ENCODE measurements at regions not wholly inside any gene's neighbourhood (a gene's known extent, or its start where the extent isn't known, plus 50 kb on each side); places are given as distances from the start of the nearest gene placed in this dataset.
A peak's percentile ranks its signal among the peaks of the same experiment; 100 is the strongest.
"Not testable (repeated sequence)": the region's sequence is repeated elsewhere in the genome, so short reads cannot be mapped to it uniquely, and the experiment has no call there.

DNA sequence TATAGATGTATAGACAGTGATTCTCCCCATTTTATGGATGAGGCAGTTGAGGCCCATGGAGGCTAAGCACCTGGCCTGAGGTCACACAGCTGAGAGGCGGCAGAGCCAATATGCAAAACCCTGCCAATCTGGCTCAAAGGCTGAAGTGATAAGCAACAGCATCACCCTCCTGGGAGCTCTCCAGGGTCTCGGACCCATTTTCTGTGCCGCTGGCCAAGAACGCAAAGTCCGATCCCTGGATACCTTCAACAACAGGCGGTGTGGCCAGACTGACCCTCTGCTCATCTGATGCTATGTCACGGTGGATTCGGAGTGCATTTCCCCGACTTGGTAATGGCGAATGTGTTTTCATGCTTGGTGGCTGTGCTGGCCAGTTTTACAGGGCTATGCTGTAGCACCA, 595.0 kb downstream of the TBC1D22A start:
- intact Hi-C loops (cut with DNase I), result no loop called here
- peak; percentile 66 for DNase-seq (ENCODE audit: low spot score)

DNA sequence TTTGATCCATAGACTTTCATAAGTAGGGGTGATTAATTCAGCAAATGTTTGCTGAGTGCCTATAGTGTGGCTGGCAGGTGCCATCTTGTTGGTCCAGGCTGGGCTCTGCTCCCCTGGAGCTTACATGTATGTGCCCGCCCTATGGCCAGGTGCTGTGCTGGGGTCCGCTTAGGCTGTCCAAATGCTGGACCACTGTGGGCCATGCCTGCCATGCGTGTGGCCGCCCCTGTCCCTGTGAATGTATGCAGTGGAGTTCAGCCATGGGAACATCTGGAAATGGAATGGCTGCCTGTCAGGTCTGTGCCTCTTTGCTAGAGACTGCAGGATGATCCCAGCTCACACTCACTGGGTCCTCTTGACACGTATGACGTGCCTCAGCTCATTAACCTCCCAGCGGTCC, 594.6 kb downstream of the TBC1D22A start:
- intact Hi-C loops (cut with DNase I), result no loop called here
- peak; percentile 50 for DNase-seq (ENCODE audit: low spot score)

GRCh38 chr22:47356511-47357011, 594.1 kb downstream of the TBC1D22A start:
- peak; percentile 63 for DNase-seq (ENCODE audit: low spot score)
- intact Hi-C loops (cut with DNase I), result no loop called here

DNA sequence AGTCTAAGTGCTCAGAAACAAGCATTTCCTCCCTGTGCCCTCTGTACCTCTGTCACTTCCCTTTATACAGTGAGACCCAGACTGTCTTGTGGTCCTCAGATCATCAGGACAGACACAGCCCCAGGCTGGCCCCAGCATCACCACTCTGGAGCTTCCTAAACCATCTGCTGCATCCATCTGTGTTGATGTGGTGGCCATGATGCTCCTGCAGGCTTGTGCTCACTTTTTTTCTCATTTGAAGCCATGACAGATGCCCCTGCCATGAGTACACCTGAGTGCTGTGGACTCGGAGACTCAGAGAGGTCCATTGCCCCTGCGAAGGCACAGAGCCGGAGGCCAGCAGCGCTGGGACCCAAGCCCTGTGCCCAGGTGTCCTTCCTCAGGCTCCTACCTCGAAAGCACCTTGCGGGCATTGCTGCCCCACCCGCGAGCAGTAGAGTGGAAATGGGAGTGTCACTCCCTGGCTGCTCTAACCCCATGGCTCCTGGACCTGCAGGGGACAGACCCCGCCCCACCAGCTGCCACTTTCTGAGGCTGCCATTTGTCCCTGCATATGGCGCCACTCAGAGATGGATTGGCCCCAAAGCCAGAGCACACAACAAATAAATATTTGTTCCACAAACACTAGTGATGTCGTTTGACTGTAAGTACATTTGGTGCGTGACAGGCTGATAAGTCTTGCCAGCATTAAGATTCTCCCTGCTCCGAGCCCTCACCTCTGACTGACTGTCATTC, 593.5 kb downstream of the TBC1D22A start:
- peak; percentile 37 for DNase-seq (ENCODE audit: low spot score)
- intact Hi-C loops (cut with DNase I), result no loop called here

GRCh38 chr22:47355388-47355725, 592.9 kb downstream of the TBC1D22A start:
- peak; percentile 56 for DNase-seq (ENCODE audit: low spot score)
- intact Hi-C loops (cut with DNase I), result no loop called here

- DNase-seq (ENCODE audit: low spot score), result no peak
- intact Hi-C loops (cut with DNase I), result no loop called here
Measured at GRCh38 chr22:47354668-47355387, 592.4 kb downstream of the TBC1D22A start.

DNA sequence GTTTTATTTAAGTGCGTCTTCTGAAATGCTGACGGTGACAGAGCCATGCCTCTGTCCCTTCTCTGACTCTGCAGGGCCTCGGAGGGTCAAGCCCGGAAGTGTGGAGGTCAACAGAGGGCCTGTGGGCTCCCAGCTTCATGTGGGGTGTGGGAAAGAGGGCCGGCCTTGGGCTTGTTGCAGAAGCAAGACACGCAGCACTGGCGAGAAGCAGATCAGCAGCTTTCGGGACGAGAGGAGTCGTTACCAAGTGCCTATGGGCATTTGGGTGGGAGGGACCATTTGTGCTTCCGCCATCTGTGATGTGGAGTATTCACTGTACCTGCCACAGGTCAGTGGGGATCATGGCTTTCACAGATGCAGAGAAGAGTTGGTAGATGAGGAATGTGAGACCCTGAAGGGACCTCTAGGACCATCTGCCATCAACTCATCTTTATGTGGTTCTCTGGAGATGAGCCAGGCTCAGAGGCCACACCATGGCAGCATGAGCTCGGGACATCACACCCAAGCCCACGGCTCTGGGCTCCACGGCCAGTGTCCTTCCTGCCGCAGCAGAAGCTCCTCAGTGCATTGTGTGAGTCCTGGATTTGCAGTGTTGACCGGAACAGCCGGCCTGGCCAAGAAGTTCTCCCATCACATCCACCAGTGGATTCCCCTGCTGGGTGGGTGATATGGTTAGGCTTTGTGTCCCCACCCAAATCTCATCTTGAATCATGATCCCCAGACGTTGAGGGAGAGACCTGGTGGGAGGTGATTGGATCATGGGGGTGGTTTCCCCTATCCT, 590.7 kb downstream of the TBC1D22A start:
- DNase-seq (ENCODE audit: low spot score), result peak; percentile 55

DNA sequence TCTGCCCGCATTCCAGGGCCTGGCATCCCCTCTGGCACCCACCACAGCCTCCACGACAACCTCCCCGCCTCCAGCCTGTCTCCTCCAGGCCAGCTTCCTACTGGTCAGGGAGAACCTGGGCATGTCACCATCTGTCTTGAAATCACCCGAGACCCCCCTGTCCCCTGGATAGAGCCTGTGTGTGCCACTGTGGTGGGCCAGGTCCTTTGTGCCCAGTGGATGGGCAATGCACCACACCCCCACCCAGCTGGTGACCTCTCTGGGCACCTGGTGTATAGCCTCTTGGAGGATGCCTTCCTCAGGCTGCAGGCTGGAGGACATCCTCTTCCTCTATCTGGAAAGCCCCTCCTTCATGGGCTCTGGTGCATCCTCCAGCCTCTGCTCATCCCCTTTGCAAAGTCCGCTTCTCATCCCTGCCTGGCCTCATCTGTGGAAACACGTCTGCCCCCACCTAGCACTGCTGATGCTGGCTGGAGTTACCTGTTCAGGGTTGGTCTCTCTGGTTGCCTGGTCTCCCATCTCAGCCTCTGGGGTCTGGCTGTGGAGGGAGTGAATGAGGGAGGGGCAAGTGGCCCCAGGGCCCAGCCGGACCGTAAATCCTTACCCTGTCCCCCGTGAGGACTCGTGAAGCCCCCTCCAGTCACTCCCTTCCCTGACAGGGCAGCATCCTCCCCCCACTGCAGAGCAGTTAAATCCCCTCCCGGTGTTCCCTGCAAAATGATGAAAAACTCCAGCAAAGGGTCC, 589.6 kb downstream of the TBC1D22A start:
- intact Hi-C loops (cut with DNase I), result no loop called here
- peak; percentile 35 for DNase-seq (ENCODE audit: low spot score)

More for the DNA sequence above, 590.7 kb downstream of the TBC1D22A start:
- intact Hi-C loops (cut with DNase I), result no loop called here

- DNase-seq (ENCODE audit: low spot score); intact Hi-C loops (cut with DNase I): not testable (repeated sequence)
Measured at GRCh38 chr22:47346287-47346686, 583.8 kb downstream of the TBC1D22A start.

DNA sequence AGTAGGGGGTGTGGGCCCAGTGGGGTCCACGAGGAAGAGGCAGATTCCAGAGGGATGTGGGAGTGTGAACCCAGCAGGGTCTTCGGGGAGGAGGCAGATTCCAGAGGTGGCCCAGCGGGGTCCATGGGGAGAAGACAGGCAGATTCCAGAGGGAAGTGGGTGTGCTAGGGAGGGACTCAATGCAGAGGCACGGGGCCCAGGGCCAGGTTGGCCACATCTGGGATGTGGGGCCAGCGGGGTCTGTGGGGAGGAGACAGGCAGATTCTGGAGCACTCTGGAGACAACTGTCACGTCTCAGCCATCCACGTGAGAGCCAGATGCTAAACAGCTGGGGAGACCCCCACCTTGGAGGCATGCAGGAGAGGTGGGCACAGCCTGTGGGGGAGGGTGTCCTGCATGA, 582.6 kb downstream of the TBC1D22A start:
- intact Hi-C loops (cut with DNase I), result no loop called here
- no peak for DNase-seq (ENCODE audit: low spot score)

GRCh38 chr22:47344414-47344813, 582.0 kb downstream of the TBC1D22A start:
- intact Hi-C loops (cut with DNase I), result no loop called here
- no peak for DNase-seq (ENCODE audit: low spot score)

- intact Hi-C loops (cut with DNase I), result no loop called here
- DNase-seq (ENCODE audit: low spot score), result no peak
Measured at GRCh38 chr22:47343611-47344010, 581.2 kb downstream of the TBC1D22A start.

DNA sequence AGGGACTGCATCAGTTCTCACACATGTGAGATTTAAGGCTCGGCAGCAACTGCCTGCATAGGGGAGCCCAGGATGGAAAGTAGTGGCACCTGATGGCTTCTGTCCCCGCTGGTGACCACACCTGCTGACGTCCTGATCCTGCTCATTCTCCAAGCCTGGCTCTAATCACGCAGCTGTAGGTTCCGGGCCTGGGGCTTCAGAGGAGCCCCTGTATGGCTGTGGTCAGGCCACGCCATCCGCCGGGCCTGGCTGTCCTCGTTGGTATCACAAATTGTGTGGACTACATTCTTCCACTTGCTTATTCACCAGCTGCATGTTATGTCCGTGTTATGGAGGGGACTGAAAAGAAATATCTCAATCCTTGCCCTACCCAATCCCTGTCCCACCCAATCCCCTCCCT, 580.0 kb downstream of the TBC1D22A start:
- intact Hi-C loops (cut with DNase I), result no loop called here
- no peak for DNase-seq (ENCODE audit: low spot score)

DNA sequence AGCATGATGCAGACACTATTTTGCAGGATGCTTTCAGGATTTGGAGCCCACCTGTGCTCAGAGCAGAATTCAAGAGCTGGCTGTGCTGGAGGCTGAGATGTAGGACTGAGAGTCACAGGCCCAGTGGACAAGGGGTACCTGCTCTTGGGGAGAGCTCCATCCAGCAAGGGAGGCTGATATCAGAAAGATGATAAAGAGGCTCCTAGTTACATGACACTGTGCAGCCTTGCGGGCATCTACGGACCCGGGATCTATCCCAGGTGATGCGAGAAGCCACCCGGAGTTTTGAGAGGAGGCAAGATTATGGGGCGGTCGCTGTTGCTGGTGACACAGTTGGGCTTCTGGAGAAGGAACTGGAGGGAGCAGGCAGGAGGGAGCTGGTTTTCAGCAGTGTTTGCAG, 579.0 kb downstream of the TBC1D22A start:
- intact Hi-C loops (cut with DNase I), result no loop called here
- DNase-seq (ENCODE audit: low spot score), result no peak

- DNase-seq (ENCODE audit: low spot score), result no peak
- intact Hi-C loops (cut with DNase I), result no loop called here
Measured at GRCh38 chr22:47340851-47341436, 578.5 kb downstream of the TBC1D22A start.

GRCh38 chr22:47337161-47337621, 574.7 kb downstream of the TBC1D22A start:
- intact Hi-C loops (cut with DNase I), result no loop called here
- no peak for DNase-seq (ENCODE audit: low spot score)

GRCh38 chr22:47335958-47336357, 573.5 kb downstream of the TBC1D22A start:
- intact Hi-C loops (cut with DNase I), result no loop called here
- no peak for DNase-seq (ENCODE audit: low spot score)

DNA sequence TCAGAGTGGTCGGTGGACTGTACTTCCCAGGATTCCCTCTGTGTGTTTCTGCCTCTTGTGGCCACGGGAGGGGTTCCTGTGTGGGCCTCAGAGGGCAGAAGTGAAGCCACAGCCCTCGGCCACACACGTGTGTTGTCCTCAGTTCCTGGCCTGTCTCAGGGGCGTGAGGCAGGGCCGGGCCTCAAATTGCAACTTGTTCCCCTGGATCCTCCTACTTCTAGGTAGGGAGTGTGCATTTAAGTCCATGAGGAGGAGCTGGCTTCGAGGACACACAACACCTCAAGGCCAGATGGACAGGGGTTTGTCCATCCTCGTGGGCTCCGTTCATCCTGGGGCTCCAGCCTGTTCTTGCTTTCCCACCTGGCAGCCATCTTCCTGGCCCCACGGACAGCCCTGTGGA, 573.0 kb downstream of the TBC1D22A start:
- no peak for DNase-seq (ENCODE audit: low spot score)
- intact Hi-C loops (cut with DNase I), result no loop called here

GRCh38 chr22:47334601-47335000, 572.2 kb downstream of the TBC1D22A start:
- no peak for DNase-seq (ENCODE audit: low spot score)
- intact Hi-C loops (cut with DNase I), result loop anchor here in 1 of 2 donors (5.0 kb wide), 1 partner anchor 1397 kb away; no protein-coding TSS in a partner anchor
